ENCODE measurements at regions not wholly inside any gene's neighbourhood (a gene's known extent, or its start where the extent isn't known, plus 50 kb on each side); places are given as distances from the start of the nearest gene placed in this dataset.
"Not testable (repeated sequence)": the region's sequence is repeated elsewhere in the genome, so short reads cannot be mapped to it uniquely, and the experiment has no call there.

DNA sequence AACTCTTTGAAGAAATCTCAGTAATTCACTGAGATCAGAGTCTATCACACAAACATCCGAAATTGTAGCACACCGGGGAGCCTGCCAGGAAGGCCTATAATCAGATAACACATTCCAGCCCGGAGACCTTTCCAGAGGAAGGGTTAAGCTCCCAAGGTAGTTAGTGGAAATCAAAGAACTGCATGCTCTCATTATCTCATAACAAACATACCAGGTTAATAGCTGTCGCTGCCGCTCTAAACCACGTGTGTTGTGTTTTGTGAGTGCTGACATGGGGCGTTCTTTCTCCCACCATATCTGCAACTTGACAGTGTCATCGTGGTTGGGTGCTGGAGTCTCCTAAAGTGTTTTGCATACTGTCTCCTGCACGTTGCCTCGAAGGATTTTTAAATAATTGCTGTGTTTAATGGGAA is 120.7 kb upstream of the CARD11 start:
- no peak for DNase-seq

- DNase-seq = no peak
Observed at GRCh38 chr7:3165681-3166580, 122.3 kb upstream of the CARD11 start.

- no peak for DNase-seq
Observed at GRCh38 chr7:3167551-3167950, 123.9 kb upstream of the CARD11 start.

DNA sequence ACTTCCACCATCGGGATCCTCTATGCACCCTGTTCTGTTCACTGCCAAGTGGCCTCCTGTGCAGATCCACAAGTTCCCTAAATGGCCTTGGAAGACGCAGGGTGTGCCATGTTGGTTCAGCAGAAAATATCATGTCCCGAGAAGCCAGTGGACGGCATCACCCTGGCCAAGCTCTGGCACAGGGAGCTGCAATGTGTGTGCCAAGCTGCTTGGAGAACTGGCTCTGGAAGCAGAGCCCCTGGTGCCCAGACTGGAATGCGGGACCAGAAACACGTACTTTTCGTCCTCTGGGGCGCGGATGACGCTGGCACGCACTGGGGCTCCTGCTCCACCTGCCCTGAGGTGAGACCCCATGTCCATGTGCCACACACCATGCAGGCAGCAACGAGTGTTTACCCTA is 124.7 kb upstream of the CARD11 start:
- DNase-seq = no peak

- no peak for DNase-seq
Observed at GRCh38 chr7:3168869-3169268, 125.2 kb upstream of the CARD11 start.

- DNase-seq = no peak
Observed at GRCh38 chr7:3172768-3173280, 128.2 kb upstream of the SDK1 start.

GRCh38 chr7:3174515-3175284 is 126.4 kb upstream of the SDK1 start:
- DNase-seq = no peak

- no peak for DNase-seq
Observed at GRCh38 chr7:3175285-3175902, 125.7 kb upstream of the SDK1 start.

- no peak for DNase-seq
Observed at GRCh38 chr7:3176112-3177000, 124.7 kb upstream of the SDK1 start.

DNA sequence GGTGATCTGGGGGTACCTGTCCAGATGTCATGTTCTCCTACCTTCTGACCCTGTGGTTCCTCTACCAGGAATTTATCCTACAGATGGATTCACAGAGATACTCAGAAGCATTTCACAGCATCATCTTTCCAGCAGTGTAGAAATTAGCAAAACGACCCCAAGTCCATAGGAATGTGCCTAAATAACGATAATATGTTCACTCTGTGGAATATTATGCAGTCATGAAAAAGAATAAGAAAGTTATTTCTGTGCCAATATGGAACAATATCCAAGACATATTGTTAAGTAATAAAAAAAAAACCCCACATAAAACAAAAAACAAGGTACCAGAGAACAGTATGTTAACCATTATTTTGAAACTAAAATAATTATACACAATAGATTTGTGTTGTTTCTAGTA is 123.8 kb upstream of the SDK1 start:
- DNase-seq = no peak

- no peak for DNase-seq
Observed at GRCh38 chr7:3179456-3179855, 121.6 kb upstream of the SDK1 start.

GRCh38 chr7:3180604-3181003 is 120.4 kb upstream of the SDK1 start:
- no peak for DNase-seq

GRCh38 chr7:3182055-3182454 is 119.0 kb upstream of the SDK1 start:
- DNase-seq = not testable (repeated sequence)

DNA sequence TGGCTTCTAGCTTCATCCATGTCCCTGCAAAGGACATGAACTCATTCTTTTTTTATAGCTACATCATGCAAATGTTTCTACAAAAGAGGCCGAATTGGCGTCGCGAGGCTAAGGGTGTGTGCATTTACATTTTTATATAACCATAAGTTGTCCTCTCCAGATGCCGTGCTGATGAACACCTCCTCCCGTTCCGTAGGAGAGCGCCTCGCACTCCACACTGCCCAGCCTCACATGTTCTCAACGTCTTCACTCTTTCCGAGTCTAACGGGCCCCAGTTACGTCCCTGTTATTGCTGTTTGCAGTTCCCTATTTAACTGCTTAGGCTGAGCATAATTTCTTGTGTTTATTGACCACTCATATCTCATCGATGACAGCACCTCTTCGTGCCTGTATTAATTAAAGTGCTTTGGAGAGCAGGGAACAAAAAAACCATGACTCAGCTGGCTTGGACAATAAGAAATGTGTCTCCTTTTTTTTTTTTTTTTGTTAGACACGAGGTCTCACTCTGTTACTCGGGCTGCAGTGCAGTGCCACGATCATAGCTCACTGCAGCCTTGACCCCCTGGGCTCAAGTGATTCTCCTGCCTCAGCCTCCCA is 113.5 kb upstream of the SDK1 start:
- DNase-seq = no peak

DNA sequence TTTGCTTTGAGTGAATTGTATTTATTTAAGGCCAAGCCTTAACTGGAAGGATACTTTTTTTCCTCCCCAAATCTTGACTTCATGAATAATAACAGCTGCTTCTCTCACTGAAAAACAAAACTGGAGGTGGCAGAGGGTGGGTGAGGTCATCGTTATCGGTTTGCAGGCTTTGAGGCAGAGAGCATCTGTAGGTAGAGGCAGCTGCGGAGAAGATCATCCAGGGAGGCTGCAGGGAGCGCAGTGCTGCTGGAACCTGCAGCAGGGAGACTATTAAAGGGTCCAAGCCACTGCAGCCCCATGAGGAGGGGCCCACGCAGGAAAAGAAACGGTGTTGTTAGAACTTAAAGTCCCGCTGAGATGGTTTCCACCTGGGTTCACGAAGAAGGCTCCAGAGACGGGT is 112.1 kb upstream of the SDK1 start:
- no peak for DNase-seq

DNA sequence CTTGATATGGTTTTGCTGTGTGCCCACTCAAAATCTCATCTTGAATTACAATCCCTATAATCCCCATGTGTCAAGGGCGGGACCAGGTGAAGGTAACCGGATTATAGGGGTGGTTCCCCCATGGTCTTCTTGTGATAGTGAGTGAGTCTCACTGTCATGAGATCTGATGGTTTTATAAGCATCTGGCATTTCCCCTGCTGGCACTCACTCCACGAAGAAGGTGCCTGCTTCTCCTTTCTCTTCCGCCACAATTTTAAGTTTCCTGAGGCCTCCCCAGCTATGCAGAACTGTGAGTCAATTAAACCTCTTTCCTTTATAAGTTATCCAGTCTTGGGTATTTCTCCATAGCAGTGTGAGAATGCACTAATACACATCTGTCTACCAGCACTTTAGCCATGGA is 109.5 kb upstream of the SDK1 start:
- DNase-seq = no peak

DNA sequence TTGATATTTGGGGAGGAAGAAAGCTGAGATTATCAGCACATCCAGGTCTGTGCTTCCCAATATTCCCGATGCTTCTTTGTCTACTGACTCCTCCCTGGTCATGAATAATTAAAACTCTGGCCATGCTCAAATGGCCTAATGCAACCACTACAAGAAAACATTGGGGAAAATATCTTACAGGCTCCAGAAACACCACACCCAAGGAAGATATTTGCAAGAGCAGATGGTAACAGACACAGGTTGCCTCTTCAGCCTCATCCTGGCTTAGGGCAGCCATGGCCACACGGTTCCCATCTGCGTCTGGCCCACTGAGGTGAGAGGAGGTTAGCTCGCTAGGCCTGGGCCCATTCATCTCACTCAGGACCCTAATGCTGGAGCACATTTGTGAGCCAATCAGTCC is 108.4 kb upstream of the SDK1 start:
- DNase-seq = no peak

DNA sequence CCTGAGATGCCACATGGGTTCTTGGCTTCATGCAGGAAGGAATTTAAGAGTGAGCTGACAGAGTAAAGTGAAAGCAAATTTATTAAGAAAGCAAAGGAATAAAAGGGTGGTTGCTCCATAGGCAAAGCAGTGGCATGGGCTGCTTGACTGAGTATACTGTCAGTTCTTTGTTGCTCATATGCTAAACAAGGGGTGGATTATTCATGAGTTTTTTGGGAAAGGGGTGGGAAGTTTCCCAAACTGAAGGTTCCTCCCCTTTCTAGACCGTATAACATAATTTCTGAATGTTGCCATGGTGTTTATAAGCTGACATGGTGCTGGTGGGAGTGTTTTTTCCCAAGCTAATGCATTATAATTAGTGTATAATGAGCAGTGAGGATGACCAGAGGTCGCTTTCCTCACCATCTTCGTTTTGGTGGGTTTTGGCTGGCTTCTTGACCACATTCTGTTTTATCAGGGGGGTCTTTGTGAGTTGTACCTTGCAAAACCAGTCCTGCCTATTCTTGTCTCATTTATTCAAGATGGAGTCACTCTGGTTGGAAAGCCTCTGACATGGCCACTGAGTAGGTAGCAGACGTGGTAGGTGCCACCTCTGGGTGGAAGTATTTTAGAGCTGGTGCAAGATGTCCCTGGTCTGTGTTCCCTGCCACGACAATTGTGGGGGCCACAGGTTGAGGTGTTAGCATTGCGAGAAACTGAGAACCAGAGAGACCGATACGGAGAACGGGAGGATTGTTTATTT is 107.5 kb upstream of the SDK1 start:
- DNase-seq = no peak

GRCh38 chr7:3194501-3195141 is 106.4 kb upstream of the SDK1 start:
- DNase-seq = no peak

DNA sequence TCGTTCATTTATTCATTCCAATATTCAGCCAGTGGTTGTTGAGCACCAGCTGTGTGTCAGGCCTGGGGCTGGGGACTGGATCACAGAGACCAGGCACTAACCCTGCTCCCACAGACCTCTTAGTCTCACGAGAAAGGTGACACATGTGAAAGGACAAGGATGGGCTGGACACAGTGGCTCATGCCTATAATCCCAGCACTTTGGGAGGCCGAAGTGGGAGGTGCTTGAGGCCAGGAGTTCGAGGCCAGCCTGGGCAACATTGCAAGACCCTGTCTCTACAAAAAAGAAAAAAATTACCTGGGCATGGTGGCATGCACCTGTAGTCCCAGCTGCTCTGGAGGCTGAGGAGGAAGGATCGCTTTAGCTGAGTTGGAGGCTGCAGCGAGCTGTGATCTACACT is 105.9 kb upstream of the SDK1 start:
- DNase-seq = no peak

Measured in inflammatory macrophage treated with lipopolysaccharide for 4 hours (primary cell).